ENCODE measurements at regions not wholly inside any gene's neighbourhood (a gene's known extent, or its start where the extent isn't known, plus 50 kb on each side); places are given as distances from the start of the nearest gene placed in this dataset.
"Not testable (repeated sequence)": the region's sequence is repeated elsewhere in the genome, so short reads cannot be mapped to it uniquely, and the experiment has no call there.

DNA sequence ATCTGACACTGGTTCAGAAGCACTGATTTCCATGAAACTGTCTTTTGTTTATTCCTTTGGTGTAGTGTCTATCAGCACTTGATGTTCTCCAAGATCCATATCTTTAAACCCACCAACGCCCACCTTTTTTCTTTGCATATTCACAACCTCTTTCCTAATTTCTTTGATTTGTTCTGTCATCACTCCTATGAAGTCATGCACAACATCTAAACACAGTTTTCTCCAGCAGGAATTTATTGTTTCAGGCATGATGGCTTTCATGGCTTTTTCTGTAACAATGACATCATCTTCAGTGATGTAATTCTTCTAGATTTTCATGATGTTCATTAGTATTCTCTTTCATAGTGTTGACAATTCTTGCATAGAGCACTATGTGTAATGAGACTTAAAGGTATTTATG is 219.6 kb upstream of the POU1F1 start:
- no peak overlapping the region for H3K27ac Mint-ChIP-seq (ENCODE audit: unreplicated experiment)

GRCh38 chr3:87494264-87494663 is 217.9 kb upstream of the POU1F1 start:
- H3K9me3 Mint-ChIP-seq (ENCODE audit: unreplicated experiment), result no peaks in the 10 kb centered on the region
- no peaks in the 10 kb centered on the region for H3K4me1 Mint-ChIP-seq (ENCODE audit: unreplicated experiment)
- no peak overlapping the region for H3K4me3 Mint-ChIP-seq (ENCODE audit: unreplicated experiment)
- H3K36me3 Mint-ChIP-seq (ENCODE audit: unreplicated experiment), result no peaks in the 10 kb centered on the region
- no peak overlapping the region for H3K27ac Mint-ChIP-seq (ENCODE audit: unreplicated experiment)
- no peak for TF ChIP-seq CTCF (IDR thresholded peaks at IDR 0.05)
- DNase-seq (ENCODE audit: extremely low spot score, unreplicated experiment), result no peak
- H3K27me3 Mint-ChIP-seq (ENCODE audit: unreplicated experiment), result peaks cover 42% of the 10 kb centered on the region

More for the DNA sequence above, 219.6 kb upstream of the POU1F1 start:
- Mint-ChIP-seq H3K9me3 (ENCODE audit: unreplicated experiment) (no peaks in the 10 kb centered on the region), H3K36me3 (ENCODE audit: unreplicated experiment) (no peaks in the 10 kb centered on the region), H3K4me3 (ENCODE audit: unreplicated experiment) (no peak overlapping the region), H3K27me3 (ENCODE audit: unreplicated experiment) (peaks cover 45% of the 10 kb centered on the region), H3K4me1 (ENCODE audit: unreplicated experiment) (no peaks in the 10 kb centered on the region)
- TF ChIP-seq CTCF (IDR thresholded peaks at IDR 0.05), result no peak
- no peak for DNase-seq (ENCODE audit: extremely low spot score, unreplicated experiment)

DNA sequence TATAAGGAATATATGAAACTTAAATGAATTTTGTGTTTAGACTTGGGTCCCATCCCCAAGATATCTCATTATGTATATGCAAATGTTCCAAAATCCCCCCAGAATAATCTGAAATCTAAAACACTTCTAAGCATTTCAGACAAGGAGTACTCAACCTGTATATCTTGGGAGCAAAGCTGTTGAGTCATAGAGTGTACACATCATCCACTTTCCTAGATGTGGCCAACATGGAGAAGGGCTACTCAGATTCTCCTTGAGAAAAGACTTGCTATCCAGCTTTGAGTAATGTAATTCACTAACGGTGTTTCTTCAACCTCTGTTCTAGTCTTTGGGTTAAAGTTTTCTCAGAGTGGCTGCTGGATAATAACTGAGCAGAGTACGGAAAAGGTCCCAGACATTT is 215.5 kb upstream of the POU1F1 start:
- DNase-seq (ENCODE audit: extremely low spot score, unreplicated experiment), result no peak
- Mint-ChIP-seq H3K36me3 (ENCODE audit: unreplicated experiment) (no peaks in the 10 kb centered on the region), H3K9me3 (ENCODE audit: unreplicated experiment) (no peaks in the 10 kb centered on the region), H3K27me3 (ENCODE audit: unreplicated experiment) (peaks cover 39% of the 10 kb centered on the region), H3K27ac (ENCODE audit: unreplicated experiment) (no peak overlapping the region), H3K4me1 (ENCODE audit: unreplicated experiment) (no peaks in the 10 kb centered on the region), H3K4me3 (ENCODE audit: unreplicated experiment) (no peak overlapping the region)
- TF ChIP-seq CTCF (IDR thresholded peaks at IDR 0.05), result no peak

- no peak overlapping the region for H3K4me3 Mint-ChIP-seq (ENCODE audit: unreplicated experiment)
- H3K4me1 Mint-ChIP-seq (ENCODE audit: unreplicated experiment), result no peaks in the 10 kb centered on the region
- no peaks in the 10 kb centered on the region for H3K36me3 Mint-ChIP-seq (ENCODE audit: unreplicated experiment)
- peaks cover 32% of the 10 kb centered on the region for H3K27me3 Mint-ChIP-seq (ENCODE audit: unreplicated experiment)
- H3K27ac Mint-ChIP-seq (ENCODE audit: unreplicated experiment), result no peak overlapping the region
- no peak for TF ChIP-seq CTCF (IDR thresholded peaks at IDR 0.05)
- H3K9me3 Mint-ChIP-seq (ENCODE audit: unreplicated experiment), result no peaks in the 10 kb centered on the region
- DNase-seq (ENCODE audit: extremely low spot score, unreplicated experiment), result no peak
Measured at GRCh38 chr3:87489892-87490291, 213.5 kb upstream of the POU1F1 start.

DNA sequence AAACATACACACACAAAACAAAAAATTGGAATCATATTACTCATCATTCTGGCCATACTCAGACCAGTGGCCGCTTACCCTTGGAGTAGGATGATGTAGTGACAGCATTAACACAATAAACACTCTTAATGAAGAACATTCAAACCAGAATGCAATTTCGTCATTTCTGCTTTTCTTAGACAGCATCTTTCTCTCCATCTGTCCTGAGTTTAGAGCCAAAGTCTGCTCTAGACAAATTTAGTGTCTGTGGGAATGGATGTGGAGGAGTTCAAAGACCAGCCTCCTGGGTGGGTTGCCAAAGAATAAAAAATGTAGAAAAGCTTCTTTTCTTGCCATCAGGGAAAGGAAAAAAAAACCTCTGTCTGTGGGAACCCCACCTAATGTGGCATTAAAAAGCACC is 212.4 kb upstream of the POU1F1 start:
- Mint-ChIP-seq H3K4me1 (ENCODE audit: unreplicated experiment) (no peaks in the 10 kb centered on the region), H3K27me3 (ENCODE audit: unreplicated experiment) (peaks cover 29% of the 10 kb centered on the region), H3K9me3 (ENCODE audit: unreplicated experiment) (no peaks in the 10 kb centered on the region), H3K36me3 (ENCODE audit: unreplicated experiment) (no peaks in the 10 kb centered on the region), H3K27ac (ENCODE audit: unreplicated experiment) (no peak overlapping the region), H3K4me3 (ENCODE audit: unreplicated experiment) (no peak overlapping the region)
- no peak for DNase-seq (ENCODE audit: extremely low spot score, unreplicated experiment)
- no peak for TF ChIP-seq CTCF (IDR thresholded peaks at IDR 0.05)

- DNase-seq (ENCODE audit: extremely low spot score, unreplicated experiment); H3K9me3 Mint-ChIP-seq (ENCODE audit: unreplicated experiment); H3K4me3 Mint-ChIP-seq (ENCODE audit: unreplicated experiment); H3K27ac Mint-ChIP-seq (ENCODE audit: unreplicated experiment); H3K36me3 Mint-ChIP-seq (ENCODE audit: unreplicated experiment); H3K4me1 Mint-ChIP-seq (ENCODE audit: unreplicated experiment): not testable (repeated sequence)
- H3K27me3 Mint-ChIP-seq (ENCODE audit: unreplicated experiment), result peaks cover 25% of the 10 kb centered on the region
Measured at GRCh38 chr3:87486635-87487034, 210.3 kb upstream of the POU1F1 start.

Data from osteocyte (in vitro differentiated cells).